ENCODE measurements at regions not wholly inside any gene's neighbourhood (a gene's known extent, or its start where the extent isn't known, plus 50 kb on each side); places are given as distances from the start of the nearest gene placed in this dataset.

GRCh38 chr12:18990856-18991255, 138.7 kb upstream of the PLEKHA5 start:
- Histone ChIP-seq H3K79me1 (ENCODE audit: low read depth, low read length) (no peaks in the 10 kb centered on the region), H2BK5ac (ENCODE audit: low read length) (no peak overlapping the region)
- no CpG with 5 or more reads among the region's 2 CpGs for WGBS, 2 donors (ENCODE audit: extremely low coverage in 2 of 2, insufficient read length in 2 of 2, insufficient replicate concordance in 1 of 2)

GRCh38 chr12:18992336-18992735, 137.2 kb upstream of the PLEKHA5 start:
- H2AK5ac ChIP-seq (ENCODE audit: low read depth, low read length): no peak overlapping the region
- H3K27ac ChIP-seq (replicated peaks; ENCODE audit: low read length): no peak overlapping the region
- no peak overlapping the region for H3K14ac ChIP-seq (ENCODE audit: low read length)
- H2BK12ac ChIP-seq (ENCODE audit: low read length): no peak overlapping the region
- H2BK15ac ChIP-seq (ENCODE audit: low read length): no peak overlapping the region
- DNase-seq (ENCODE audit: low spot score): no peak
- no peaks in the 10 kb centered on the region for H3K36me3 ChIP-seq (replicated peaks in 1 of 2; ENCODE audit: control insufficient read depth in 2 of 2, insufficient read depth in 2 of 2, low read length in 2 of 2)
- H3K18ac ChIP-seq (ENCODE audit: low read length): no peak overlapping the region
- peaks cover 3 to 6% of the 10 kb centered on the region in 2 donors for H3K4me1 ChIP-seq (ENCODE audit: control insufficient read depth in 2 of 2, insufficient read depth in 1 of 2, low read depth in 1 of 2, low read length in 2 of 2)
- no CpG with 5 or more reads among the region's 2 CpGs for WGBS, 2 donors (ENCODE audit: extremely low coverage in 2 of 2, insufficient read length in 2 of 2, insufficient replicate concordance in 1 of 2)
- H3K4ac ChIP-seq (ENCODE audit: low read length): no peak overlapping the region
- no peaks in the 10 kb centered on the region for H3K9me3 ChIP-seq (replicated peaks in 1 of 2; ENCODE audit: control insufficient read depth in 2 of 2, insufficient read depth in 1 of 2, low read depth in 1 of 2, low read length in 2 of 2)
- H3K9ac ChIP-seq (ENCODE audit: low read depth, low read length, poor library complexity): no peak overlapping the region
- H2AFZ ChIP-seq (ENCODE audit: low read length): no peak overlapping the region
- no peak overlapping the region for H2BK120ac ChIP-seq (ENCODE audit: low read depth, low read length)
- no peak overlapping the region for H3K4me2 ChIP-seq (ENCODE audit: insufficient read depth, low read length, poor library complexity, severe bottlenecking)
- H2BK5ac ChIP-seq (ENCODE audit: low read length): no peak overlapping the region
- no peaks in the 10 kb centered on the region for H3K79me1 ChIP-seq (ENCODE audit: low read depth, low read length)
- H4K8ac ChIP-seq (ENCODE audit: low read depth, low read length): no peak overlapping the region
- no peaks in the 10 kb centered on the region for H3K27me3 ChIP-seq (ENCODE audit: control insufficient read depth in 3 of 3, insufficient read depth in 3 of 3, low read depth in 1 of 3, low read length in 3 of 3)
- no peak overlapping the region for H3K4me3 ChIP-seq (ENCODE audit: low read length in 2 of 2)
- H4K91ac ChIP-seq (ENCODE audit: low read depth, low read length, poor library complexity): no peak overlapping the region
- H3K23ac ChIP-seq (ENCODE audit: low read depth, low read length, poor library complexity): no peak overlapping the region

More at GRCh38 chr12:18990856-18991255, 138.7 kb upstream of the PLEKHA5 start:
- Histone ChIP-seq H3K27ac (replicated peaks; ENCODE audit: low read length) (no peak overlapping the region), H3K9me3 (replicated peaks in 1 of 2; ENCODE audit: control insufficient read depth in 2 of 2, insufficient read depth in 1 of 2, low read depth in 1 of 2, low read length in 2 of 2) (no peaks in the 10 kb centered on the region), H3K36me3 (replicated peaks in 1 of 2; ENCODE audit: control insufficient read depth in 2 of 2, insufficient read depth in 2 of 2, low read length in 2 of 2) (no peaks in the 10 kb centered on the region), H2BK12ac (ENCODE audit: low read length) (no peak overlapping the region), H2BK120ac (ENCODE audit: low read depth, low read length) (no peak overlapping the region), H3K9ac (ENCODE audit: low read depth, low read length, poor library complexity) (no peak overlapping the region), H3K4ac (ENCODE audit: low read length) (no peak overlapping the region), H2AK5ac (ENCODE audit: low read depth, low read length) (no peak overlapping the region), H4K91ac (ENCODE audit: low read depth, low read length, poor library complexity) (no peak overlapping the region), H3K4me3 (ENCODE audit: low read length in 2 of 2) (no peak overlapping the region), H3K14ac (ENCODE audit: low read length) (no peak overlapping the region), H3K4me2 (ENCODE audit: insufficient read depth, low read length, poor library complexity, severe bottlenecking) (no peak overlapping the region), H4K8ac (ENCODE audit: low read depth, low read length) (no peak overlapping the region), H3K23ac (ENCODE audit: low read depth, low read length, poor library complexity) (no peak overlapping the region), H3K4me1 (ENCODE audit: control insufficient read depth in 2 of 2, insufficient read depth in 1 of 2, low read depth in 1 of 2, low read length in 2 of 2) (peaks cover 3 to 6% of the 10 kb centered on the region in 2 donors), H2AFZ (ENCODE audit: low read length) (peak overlapping the region; percentile 54), H2BK15ac (ENCODE audit: low read length) (no peak overlapping the region), H3K18ac (ENCODE audit: low read length) (no peak overlapping the region), H3K27me3 (ENCODE audit: control insufficient read depth in 3 of 3, insufficient read depth in 3 of 3, low read depth in 1 of 3, low read length in 3 of 3) (no peaks in the 10 kb centered on the region)
- no peak for DNase-seq (ENCODE audit: low spot score)

- peaks cover 4 to 5% of the 10 kb centered on the region in 2 donors for H3K4me1 ChIP-seq (ENCODE audit: control insufficient read depth in 2 of 2, insufficient read depth in 1 of 2, low read depth in 1 of 2, low read length in 2 of 2)
- DNase-seq (ENCODE audit: low spot score): no peak
- WGBS, 2 donors (ENCODE audit: extremely low coverage in 2 of 2, insufficient read length in 2 of 2, insufficient replicate concordance in 1 of 2): no CpG with 5 or more reads among the region's 9 CpGs
These were observed 130.9 kb upstream of the PLEKHA5 start for GRCh38 chr12:18998343-18999261.

GRCh38 chr12:19000836-19001235, 128.7 kb upstream of the PLEKHA5 start:
- H3K9me3 ChIP-seq (replicated peaks in 1 of 2; ENCODE audit: control insufficient read depth in 2 of 2, insufficient read depth in 1 of 2, low read depth in 1 of 2, low read length in 2 of 2): peaks cover 0 to 10% of the 10 kb centered on the region in 2 donors
- no peak overlapping the region for H2BK15ac ChIP-seq (ENCODE audit: low read length)
- H3K9ac ChIP-seq (ENCODE audit: low read depth, low read length, poor library complexity): no peak overlapping the region
- H2BK120ac ChIP-seq (ENCODE audit: low read depth, low read length): no peak overlapping the region
- H2BK5ac ChIP-seq (ENCODE audit: low read length): no peak overlapping the region
- H3K79me1 ChIP-seq (ENCODE audit: low read depth, low read length): no peaks in the 10 kb centered on the region
- no peak overlapping the region for H2AFZ ChIP-seq (ENCODE audit: low read length)
- H4K8ac ChIP-seq (ENCODE audit: low read depth, low read length): no peak overlapping the region
- no peaks in the 10 kb centered on the region for H3K36me3 ChIP-seq (replicated peaks in 1 of 2; ENCODE audit: control insufficient read depth in 2 of 2, insufficient read depth in 2 of 2, low read length in 2 of 2)
- peaks cover 9 to 14% of the 10 kb centered on the region in 2 donors for H3K4me1 ChIP-seq (ENCODE audit: control insufficient read depth in 2 of 2, insufficient read depth in 1 of 2, low read depth in 1 of 2, low read length in 2 of 2)
- H2AK5ac ChIP-seq (ENCODE audit: low read depth, low read length): no peak overlapping the region
- H4K91ac ChIP-seq (ENCODE audit: low read depth, low read length, poor library complexity): no peak overlapping the region
- no peak overlapping the region for H3K18ac ChIP-seq (ENCODE audit: low read length)
- no peak overlapping the region for H3K27ac ChIP-seq (replicated peaks; ENCODE audit: low read length)
- no peaks in the 10 kb centered on the region for H3K27me3 ChIP-seq (ENCODE audit: control insufficient read depth in 3 of 3, insufficient read depth in 3 of 3, low read depth in 1 of 3, low read length in 3 of 3)
- H3K4me3 ChIP-seq (ENCODE audit: low read length in 2 of 2): no peak overlapping the region
- H2BK12ac ChIP-seq (ENCODE audit: low read length): no peak overlapping the region
- no peak overlapping the region for H3K4ac ChIP-seq (ENCODE audit: low read length)
- no peak overlapping the region for H3K4me2 ChIP-seq (ENCODE audit: insufficient read depth, low read length, poor library complexity, severe bottlenecking)
- no peak overlapping the region for H3K14ac ChIP-seq (ENCODE audit: low read length)
- DNase-seq (ENCODE audit: low spot score): no peak
- no peak overlapping the region for H3K23ac ChIP-seq (ENCODE audit: low read depth, low read length, poor library complexity)
- WGBS, 2 donors (ENCODE audit: extremely low coverage in 2 of 2, insufficient read length in 2 of 2, insufficient replicate concordance in 1 of 2): no CpG with 5 or more reads among the region's 2 CpGs

More at GRCh38 chr12:18998343-18999261, 130.9 kb upstream of the PLEKHA5 start:
- Histone ChIP-seq H3K27me3 (ENCODE audit: control insufficient read depth in 3 of 3, insufficient read depth in 3 of 3, low read depth in 1 of 3, low read length in 3 of 3) (no peaks in the 10 kb centered on the region), H2BK12ac (ENCODE audit: low read length) (no peak overlapping the region), H3K4me3 (ENCODE audit: low read length in 2 of 2) (no peak overlapping the region), H3K4ac (ENCODE audit: low read length) (no peak overlapping the region), H4K8ac (ENCODE audit: low read depth, low read length) (no peak overlapping the region), H2BK5ac (ENCODE audit: low read length) (no peak overlapping the region), H3K9me3 (replicated peaks in 1 of 2; ENCODE audit: control insufficient read depth in 2 of 2, insufficient read depth in 1 of 2, low read depth in 1 of 2, low read length in 2 of 2) (peaks cover 0 to 10% of the 10 kb centered on the region in 2 donors), H2BK15ac (ENCODE audit: low read length) (no peak overlapping the region), H3K18ac (ENCODE audit: low read length) (no peak overlapping the region), H2AFZ (ENCODE audit: low read length) (peak overlapping the region; percentile 42), H3K9ac (ENCODE audit: low read depth, low read length, poor library complexity) (no peak overlapping the region), H3K4me2 (ENCODE audit: insufficient read depth, low read length, poor library complexity, severe bottlenecking) (no peak overlapping the region), H3K23ac (ENCODE audit: low read depth, low read length, poor library complexity) (no peak overlapping the region), H4K91ac (ENCODE audit: low read depth, low read length, poor library complexity) (no peak overlapping the region), H3K27ac (replicated peaks; ENCODE audit: low read length) (no peak overlapping the region), H3K14ac (ENCODE audit: low read length) (no peak overlapping the region), H2BK120ac (ENCODE audit: low read depth, low read length) (no peak overlapping the region), H2AK5ac (ENCODE audit: low read depth, low read length) (no peak overlapping the region), H3K79me1 (ENCODE audit: low read depth, low read length) (no peaks in the 10 kb centered on the region), H3K36me3 (replicated peaks in 1 of 2; ENCODE audit: control insufficient read depth in 2 of 2, insufficient read depth in 2 of 2, low read length in 2 of 2) (no peaks in the 10 kb centered on the region)
